Right lobe of liver (tissue), 6 donors: ENCODE measurements at regions not wholly inside any gene's neighbourhood (a gene's known extent, or its start where the extent isn't known, plus 50 kb on each side); places are given as distances from the start of the nearest gene placed in this dataset.

Experiments
- ATAC-seq, 4 donors: fragments of 200-7000 bp; cut with Tn5 transposase; one replicate each; pipeline ENCODE4 v1.9.1; 2020; ENCODE audit warnings: mild to moderate bottlenecking in 4 of 4, moderate library complexity in 4 of 4
- DNase-seq, 3 donors: peaks; one replicate each; pipeline ENCODE4 v3.0.0-alpha.2; 2020
- H3K27ac ChIP-seq, 3 donors: fragments of 200-600 bp; one replicate each; pipeline ENCODE4 v1.8.0; 2022
- H3K27me3 ChIP-seq, 2 donors: fragments of 200-600 bp; one replicate each; pipeline ENCODE4 v1.8.0; 2022
- H3K36me3 ChIP-seq, 4 donors: fragments of 200-600 bp; sonication (generic) in 1 of 4; one replicate each; pipeline versions ENCODE4 v1.5.1 to v1.8.0; 2017 to 2022; ENCODE audit warnings: control low read depth in 1 of 4
- H3K4me1 ChIP-seq, 4 donors: fragments of 200-600 bp; sonication (generic) in 1 of 4; one replicate each; pipeline versions ENCODE4 v1.5.1 to v1.8.0; 2017 to 2022; ENCODE audit warnings: control low read depth in 1 of 4
- H3K4me3 ChIP-seq, 3 donors: fragments of 200-600 bp; one replicate each; pipeline ENCODE4 v1.8.0; 2022
- H3K9me3 ChIP-seq, 4 donors: fragments of 200-600 bp; sonication (generic) in 1 of 4; one replicate each; pipeline versions ENCODE4 v1.5.1 to v1.8.0; 2017 to 2022; ENCODE audit warnings: control low read depth in 1 of 4
- POLR2A ChIP-seq: fragments of 450-650 bp; IDR thresholded peaks from one replicate; pipeline ENCODE4 v1.6.1; 2017; ENCODE audit warnings: antibody characterized with exemption, mild to moderate bottlenecking
- WGBS: methylation state at CpG from one replicate; pipeline ENCODE4 v1.1.6; 2018; ENCODE audit warnings: low coverage, low lambda C conversion rate; ENCODE audit not compliant: insufficient coverage; ENCODE audit errors: missing lambda C conversion rate; 5-methylcytosine and 5-hydroxymethylcytosine counted together
- intact Hi-C, 2 donors: fragments of 100-400 bp; cut with DNase I; formaldehyde crosslinking; loops; one replicate each; pipeline versions ENCODE4 v1.11.2 to v1.14.1; 2022
- TF ChIP-seq, protein P1 (sequence below), 4 donors: fragments of 200-600 bp in 3 of 4; fragments of 450-650 bp in 1 of 4; IDR thresholded peaks; one replicate each; pipeline versions ENCODE4 v1.5.1 to v1.8.0; 2016 to 2022; ENCODE audit warnings: antibody characterized with exemption in 4 of 4, mild to moderate bottlenecking in 2 of 4
- donor health status: DM: no; HTN: yes; CAD: no.
- donor health status: DM: no; HTN: no; CAD: no.
- donor health status: DM: no; HTN: no; CAD: no.
- donor health status: DM: no; HTN: yes; CAD: no.
- donor health status: DM: no; HTN: yes; CAD: no.

- WGBS: 41% methylated on average over 2 of the region's 2 CpGs
- no peaks in the 10 kb centered on the region for H3K4me1 ChIP-seq
- TF ChIP-seq, protein P1, sequence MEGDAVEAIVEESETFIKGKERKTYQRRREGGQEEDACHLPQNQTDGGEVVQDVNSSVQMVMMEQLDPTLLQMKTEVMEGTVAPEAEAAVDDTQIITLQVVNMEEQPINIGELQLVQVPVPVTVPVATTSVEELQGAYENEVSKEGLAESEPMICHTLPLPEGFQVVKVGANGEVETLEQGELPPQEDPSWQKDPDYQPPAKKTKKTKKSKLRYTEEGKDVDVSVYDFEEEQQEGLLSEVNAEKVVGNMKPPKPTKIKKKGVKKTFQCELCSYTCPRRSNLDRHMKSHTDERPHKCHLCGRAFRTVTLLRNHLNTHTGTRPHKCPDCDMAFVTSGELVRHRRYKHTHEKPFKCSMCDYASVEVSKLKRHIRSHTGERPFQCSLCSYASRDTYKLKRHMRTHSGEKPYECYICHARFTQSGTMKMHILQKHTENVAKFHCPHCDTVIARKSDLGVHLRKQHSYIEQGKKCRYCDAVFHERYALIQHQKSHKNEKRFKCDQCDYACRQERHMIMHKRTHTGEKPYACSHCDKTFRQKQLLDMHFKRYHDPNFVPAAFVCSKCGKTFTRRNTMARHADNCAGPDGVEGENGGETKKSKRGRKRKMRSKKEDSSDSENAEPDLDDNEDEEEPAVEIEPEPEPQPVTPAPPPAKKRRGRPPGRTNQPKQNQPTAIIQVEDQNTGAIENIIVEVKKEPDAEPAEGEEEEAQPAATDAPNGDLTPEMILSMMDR (IDR thresholded peaks at IDR 0.05): no peak
- H3K27me3 ChIP-seq: no peaks in the 10 kb centered on the region
- no peaks in the 10 kb centered on the region for H3K9me3 ChIP-seq
- ATAC-seq: no peak
- no peak overlapping the region for H3K4me3 ChIP-seq
- no peaks in the 10 kb centered on the region for H3K36me3 ChIP-seq
- intact Hi-C loops: no loop called here
- no peak for DNase-seq
- H3K27ac ChIP-seq: no peak overlapping the region
Observed at GRCh38 chr13:68675209-68675608, 1432.4 kb upstream of the ATXN8OS start.

DNA sequence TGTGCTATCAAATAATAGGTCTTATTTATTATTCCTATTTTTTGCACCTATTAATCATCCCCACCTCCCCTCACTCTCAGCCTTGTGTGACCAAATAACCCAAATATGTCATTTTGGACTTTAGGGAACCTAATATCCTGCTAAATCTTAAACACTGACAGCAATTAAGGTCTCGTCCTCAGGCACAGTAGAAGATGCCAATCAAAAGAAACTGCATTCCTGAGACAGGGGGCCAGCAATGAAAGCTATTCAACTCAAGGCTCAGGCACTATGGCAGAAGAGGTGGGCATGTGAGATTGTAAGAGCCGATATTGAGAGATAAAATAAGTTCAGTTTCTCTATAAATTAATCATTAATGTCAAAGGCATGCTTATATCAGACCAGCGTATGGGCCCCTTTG is 1437.7 kb upstream of the PCDH9 start:
- TF ChIP-seq, protein P1 (IDR thresholded peaks at IDR 0.05): no peak
- TF ChIP-seq POLR2A: no peak
- intact Hi-C loops: no loop called here
- DNase-seq (no peak), ATAC-seq (no peak)
- Histone ChIP-seq H3K36me3 (no peaks in the 10 kb centered on the region), H3K9me3 (no peaks in the 10 kb centered on the region), H3K4me1 (no peaks in the 10 kb centered on the region), H3K27me3 (no peaks in the 10 kb centered on the region), H3K4me3 (no peak overlapping the region), H3K27ac (no peak overlapping the region)
- WGBS: 51% methylated on average over 3 of the region's 3 CpGs

- H3K9me3 ChIP-seq: no peaks in the 10 kb centered on the region
- WGBS: 36% methylated on average over 9 of the region's 9 CpGs
- ATAC-seq: no peak
- H3K4me3 ChIP-seq: no peak overlapping the region
- no peak for DNase-seq
- H3K27me3 ChIP-seq: no peaks in the 10 kb centered on the region
- intact Hi-C loops: no loop called here
- no peaks in the 10 kb centered on the region for H3K36me3 ChIP-seq
- no peak overlapping the region for H3K27ac ChIP-seq
- TF ChIP-seq POLR2A: no peak
- TF ChIP-seq, protein P1 (IDR thresholded peaks at IDR 0.05): no peak
- no peaks in the 10 kb centered on the region for H3K4me1 ChIP-seq
Observed at GRCh38 chr13:68666774-68667397, 1436.8 kb upstream of the PCDH9 start.

DNA sequence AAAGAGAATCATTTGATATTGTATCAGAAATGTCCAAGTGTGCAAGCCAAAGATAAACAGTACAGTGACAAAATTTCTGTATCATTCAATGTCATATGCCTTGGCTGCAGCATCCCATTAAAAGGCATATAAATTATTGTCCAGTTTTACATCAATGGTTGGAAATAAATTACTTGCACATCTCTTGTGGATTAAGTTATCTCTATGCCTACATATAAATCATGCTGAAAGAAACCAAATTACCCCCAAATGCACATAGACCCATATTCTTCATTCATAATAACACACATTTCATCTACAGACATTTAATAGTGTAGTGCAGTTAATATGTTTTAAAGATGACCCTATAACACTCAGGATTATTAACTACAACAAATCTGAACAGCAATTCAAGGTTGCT is 1415.7 kb upstream of the PCDH9 start:
- DNase-seq (no peak), ATAC-seq (no peak)
- Histone ChIP-seq H3K27me3 (no peaks in the 10 kb centered on the region), H3K36me3 (no peaks in the 10 kb centered on the region), H3K27ac (no peak overlapping the region), H3K4me3 (no peak overlapping the region), H3K9me3 (no peaks in the 10 kb centered on the region), H3K4me1 (no peaks in the 10 kb centered on the region)
- no peak for TF ChIP-seq POLR2A
- TF ChIP-seq, protein P1 (IDR thresholded peaks at IDR 0.05): no peak
- intact Hi-C loops: no loop called here

DNA sequence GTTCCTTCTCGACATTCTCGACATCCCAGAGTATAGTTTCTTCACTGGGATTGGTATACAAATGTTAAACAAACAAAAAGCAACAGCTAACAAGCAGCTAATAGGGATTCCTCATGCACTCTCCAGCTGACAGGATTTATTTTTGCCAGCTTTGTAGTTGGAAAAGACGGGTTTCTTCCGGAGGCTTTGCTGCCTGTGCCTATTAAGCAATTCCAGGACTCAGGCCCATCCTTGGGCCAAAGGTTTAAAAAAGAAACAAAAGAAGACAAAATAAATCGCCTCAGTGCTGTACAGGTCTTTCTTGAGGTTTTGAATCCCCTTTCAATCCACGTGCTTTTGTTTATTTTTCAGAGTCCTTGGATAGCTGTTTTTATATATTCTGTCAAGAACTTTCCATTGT is 1414.5 kb upstream of the PCDH9 start:
- 36% methylated on average over 6 of the region's 6 CpGs for WGBS
- TF ChIP-seq, protein P1 (IDR thresholded peaks at IDR 0.05): no peak
- TF ChIP-seq POLR2A: no peak
- intact Hi-C loops: no loop called here
- Histone ChIP-seq H3K9me3 (no peaks in the 10 kb centered on the region), H3K27ac (no peak overlapping the region), H3K4me1 (no peaks in the 10 kb centered on the region), H3K36me3 (no peaks in the 10 kb centered on the region), H3K4me3 (no peak overlapping the region), H3K27me3 (no peaks in the 10 kb centered on the region)
- DNase-seq (no peak), ATAC-seq (no peak)
